ENCODE measurements at regions not wholly inside any gene's neighbourhood (a gene's known extent, or its start where the extent isn't known, plus 50 kb on each side); places are given as distances from the start of the nearest gene placed in this dataset.

DNA sequence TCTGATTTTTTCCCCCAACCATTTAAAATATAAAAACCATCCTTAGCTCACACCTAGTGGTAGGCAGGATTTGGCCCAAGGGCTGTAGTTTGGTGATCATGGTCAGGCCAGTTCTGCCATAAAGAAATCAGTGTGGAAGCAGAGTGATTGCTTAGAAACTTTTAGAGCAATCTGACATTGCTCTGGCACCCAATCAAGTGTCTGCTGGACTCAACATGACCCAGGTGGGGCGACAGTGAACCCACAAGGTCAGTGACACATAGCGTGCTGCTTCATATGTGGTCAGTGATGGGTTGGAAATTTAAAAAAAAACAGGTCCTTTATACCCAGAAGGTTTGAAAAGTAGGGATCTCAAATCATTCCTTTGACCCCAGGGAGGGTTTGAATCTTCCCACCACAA is 107.9 kb downstream of the BANF2 start:
- Histone ChIP-seq H3K79me1 (ENCODE audit: insufficient read depth, low read depth, low read length, poor library complexity, severe bottlenecking) (no peaks in the 10 kb centered on the region), H2BK5ac (ENCODE audit: insufficient read length, low read length) (no peak overlapping the region), H2BK120ac (ENCODE audit: low read depth, low read length, poor library complexity, severe bottlenecking) (no peak overlapping the region), H3K14ac (ENCODE audit: insufficient read depth, low read length) (no peak overlapping the region), H2AK5ac (ENCODE audit: insufficient read length, low read length) (no peak overlapping the region), H3K18ac (ENCODE audit: insufficient read length, low read depth, low read length) (no peak overlapping the region), H4K20me1 (ENCODE audit: control insufficient read depth, insufficient read depth, insufficient read length) (no peaks in the 10 kb centered on the region), H3K4me1 (ENCODE audit: insufficient read depth, low read length) (no peaks in the 10 kb centered on the region; the same call in 1 of the 2 replicates), H3K9ac (ENCODE audit: extremely low read depth, insufficient read length, low read length) (no peak overlapping the region), H3K27ac (ENCODE audit: insufficient read length, low read depth, low read length) (no peak overlapping the region), H2BK15ac (ENCODE audit: low read depth, low read length) (no peak overlapping the region), H3T11ph (ENCODE audit: low read length) (no peak overlapping the region), H4K8ac (replicated peaks; ENCODE audit: insufficient read length, low read depth, low read length) (no peak overlapping the region), H3K27me3 (ENCODE audit: insufficient read depth, low read length) (no peaks in the 10 kb centered on the region), H2BK12ac (ENCODE audit: insufficient read length, low read depth, low read length) (no peak overlapping the region), H3K9me3 (ENCODE audit: control insufficient read depth, low read depth, low read length) (no peaks in the 10 kb centered on the region), H4K5ac (ENCODE audit: insufficient read length, low read depth, low read length) (no peak overlapping the region), H4K91ac (ENCODE audit: insufficient read length, low read depth, low read length) (no peak overlapping the region), H3K23me2 (ENCODE audit: insufficient read length, low read depth, low read length, poor library complexity, severe bottlenecking) (no peaks in the 10 kb centered on the region), H2AFZ (ENCODE audit: low read length) (no peak overlapping the region), H3K4me2 (ENCODE audit: insufficient read depth, insufficient read length, low read length) (no peak overlapping the region), H3K4ac (ENCODE audit: low read depth, low read length) (no peak overlapping the region), H3K23ac (ENCODE audit: insufficient read length, low read depth, low read length) (no peak overlapping the region), H2BK20ac (ENCODE audit: low read depth, low read length, poor library complexity, severe bottlenecking) (no peak overlapping the region), H3K79me2 (ENCODE audit: insufficient read depth, low read length) (no peaks in the 10 kb centered on the region), H3K56ac (ENCODE audit: insufficient read length, low read depth, low read length) (no peak overlapping the region)
- Mint-ChIP-seq H3K4me1 (peaks cover 7 to 9% of the 10 kb centered on the region in 2 experiments), H3K27ac (no peak overlapping the region; a peak in 1 of 7 replicates), H3K36me3 (ENCODE audit: insufficient read depth in 1 of 3, low read depth in 3 of 3) (peaks cover 0 to 3% (median 0%) of the 10 kb centered on the region in 3 experiments; a peak in 1 of 7 replicates), H3K9me3 (no peaks in the 10 kb centered on the region), H3K4me3 (no peak overlapping the region), H3K27me3 (ENCODE audit: low read depth) (no peaks in the 10 kb centered on the region)
- no CpG with 5 or more reads among the region's 2 CpGs for WGBS (ENCODE audit: extremely low coverage, insufficient read length, low lambda C conversion rate)
- TF ChIP-seq, protein P1, sequence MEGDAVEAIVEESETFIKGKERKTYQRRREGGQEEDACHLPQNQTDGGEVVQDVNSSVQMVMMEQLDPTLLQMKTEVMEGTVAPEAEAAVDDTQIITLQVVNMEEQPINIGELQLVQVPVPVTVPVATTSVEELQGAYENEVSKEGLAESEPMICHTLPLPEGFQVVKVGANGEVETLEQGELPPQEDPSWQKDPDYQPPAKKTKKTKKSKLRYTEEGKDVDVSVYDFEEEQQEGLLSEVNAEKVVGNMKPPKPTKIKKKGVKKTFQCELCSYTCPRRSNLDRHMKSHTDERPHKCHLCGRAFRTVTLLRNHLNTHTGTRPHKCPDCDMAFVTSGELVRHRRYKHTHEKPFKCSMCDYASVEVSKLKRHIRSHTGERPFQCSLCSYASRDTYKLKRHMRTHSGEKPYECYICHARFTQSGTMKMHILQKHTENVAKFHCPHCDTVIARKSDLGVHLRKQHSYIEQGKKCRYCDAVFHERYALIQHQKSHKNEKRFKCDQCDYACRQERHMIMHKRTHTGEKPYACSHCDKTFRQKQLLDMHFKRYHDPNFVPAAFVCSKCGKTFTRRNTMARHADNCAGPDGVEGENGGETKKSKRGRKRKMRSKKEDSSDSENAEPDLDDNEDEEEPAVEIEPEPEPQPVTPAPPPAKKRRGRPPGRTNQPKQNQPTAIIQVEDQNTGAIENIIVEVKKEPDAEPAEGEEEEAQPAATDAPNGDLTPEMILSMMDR (conservative IDR thresholded peaks at IDR 0.05): no peak
- no peak for DNase-seq

All from H9 (cell line).